ENCODE measurements at regions not wholly inside any gene's neighbourhood (a gene's known extent, or its start where the extent isn't known, plus 50 kb on each side); places are given as distances from the start of the nearest gene placed in this dataset.

DNA sequence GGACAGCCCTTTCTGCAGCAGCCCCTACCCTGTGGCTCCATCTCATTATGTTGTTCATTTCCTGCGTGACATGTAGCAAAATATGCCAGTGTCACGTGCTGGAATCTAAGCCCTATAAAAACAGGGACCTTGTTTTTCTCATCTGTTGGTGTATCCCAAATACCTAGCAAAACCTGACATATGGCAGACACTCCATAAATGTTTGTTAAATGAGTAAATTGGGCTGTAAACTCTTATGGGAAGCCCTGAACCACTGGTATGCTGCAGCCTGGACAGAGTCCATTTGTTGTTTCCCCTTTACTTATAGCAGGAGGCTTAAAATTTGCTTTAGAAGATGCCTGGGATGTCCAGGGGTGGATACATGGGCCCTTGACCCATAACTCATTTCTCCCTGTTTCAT, 363.8 kb downstream of the NPHP4 start:
- H3K9me3 ChIP-seq (ENCODE audit: control extremely low read depth in 1 of 3, control insufficient read depth in 2 of 3, insufficient read depth in 1 of 3, low read length in 2 of 3): peaks cover 0 to under 1% (median 0%) of the 10 kb centered on the region in 3 donors
- POLR2A ChIA-PET: no interaction called here
- H3K4me1 ChIP-seq (ENCODE audit: control insufficient read depth in 2 of 2, insufficient read depth in 2 of 2, low read length in 2 of 2): no peaks in the 10 kb centered on the region
- H3K36me3 ChIP-seq (replicated peaks in 1 of 2; ENCODE audit: control extremely low read depth in 1 of 2, control insufficient read depth in 1 of 2, extremely low read depth in 1 of 2, insufficient read depth in 2 of 2, low read length in 1 of 2): no peaks in the 10 kb centered on the region
- no peaks in the 10 kb centered on the region for H3K4me1 Mint-ChIP-seq
- H3K9ac ChIP-seq (ENCODE audit: low read length): no peak overlapping the region
- intact Hi-C loops (cut with micrococcal nuclease): no loop called here
- H3K4me3 ChIP-seq (ENCODE audit: control extremely low read depth in 1 of 5, extremely low read depth in 1 of 5, insufficient read depth in 1 of 5, low read depth in 2 of 5, low read length in 4 of 5): no peak overlapping the region
- H3K9me3 Mint-ChIP-seq (ENCODE audit: insufficient read depth): no peaks in the 10 kb centered on the region
- H3K27me3 Mint-ChIP-seq: peaks cover 20% of the 10 kb centered on the region
- DNase-seq: no peak
- 65% methylated on average over 2 of the region's 2 CpGs for WGBS (ENCODE audit: insufficient coverage)
- no peak overlapping the region for H3K27ac ChIP-seq (ENCODE audit: low read length in 2 of 2)
- H2AFZ ChIP-seq (ENCODE audit: insufficient read depth, low read depth, low read length, poor library complexity, severe bottlenecking): no peak overlapping the region
- no peak for ATAC-seq (ENCODE audit: low read depth)
- H3K27me3 ChIP-seq (replicated peaks in 1 of 4; ENCODE audit: control extremely low read depth in 1 of 4, control insufficient read depth in 3 of 4, insufficient read depth in 4 of 4, low read length in 3 of 4): no peaks in the 10 kb centered on the region
- no peaks in the 10 kb centered on the region for H3K79me2 ChIP-seq (ENCODE audit: control insufficient read depth, insufficient read depth, low read length)
- H3K4me3 Mint-ChIP-seq: no peak overlapping the region
- no peak for TF ChIP-seq EZH2 (IDR thresholded peaks at IDR 0.05; ENCODE audit: borderline replicate concordance, insufficient read depth, low read depth, low read length, poor library complexity, severe bottlenecking)
- no peak for TF ChIP-seq CTCF (IDR thresholded peaks at IDR 0.05)
- H3K27ac Mint-ChIP-seq: no peak overlapping the region
- H4K20me1 ChIP-seq (ENCODE audit: control insufficient read depth, insufficient read depth, low read length, poor library complexity, severe bottlenecking): no peaks in the 10 kb centered on the region
- H3K4me2 ChIP-seq (replicated peaks; ENCODE audit: low read depth, low read length, poor library complexity, severe bottlenecking): no peak overlapping the region
- CTCF ChIA-PET: no interaction called here

- CTCF ChIA-PET: no interaction called here
- ATAC-seq (ENCODE audit: low read depth): no peak
- Histone ChIP-seq H3K9ac (ENCODE audit: low read length) (no peak overlapping the region), H3K27ac (ENCODE audit: low read length in 2 of 2) (no peak overlapping the region), H3K4me3 (ENCODE audit: control extremely low read depth in 1 of 5, extremely low read depth in 1 of 5, insufficient read depth in 1 of 5, low read depth in 2 of 5, low read length in 4 of 5) (no peak overlapping the region), H3K79me2 (ENCODE audit: control insufficient read depth, insufficient read depth, low read length) (no peaks in the 10 kb centered on the region), H3K36me3 (replicated peaks in 1 of 2; ENCODE audit: control extremely low read depth in 1 of 2, control insufficient read depth in 1 of 2, extremely low read depth in 1 of 2, insufficient read depth in 2 of 2, low read length in 1 of 2) (no peaks in the 10 kb centered on the region), H2AFZ (ENCODE audit: insufficient read depth, low read depth, low read length, poor library complexity, severe bottlenecking) (no peak overlapping the region), H4K20me1 (ENCODE audit: control insufficient read depth, insufficient read depth, low read length, poor library complexity, severe bottlenecking) (no peaks in the 10 kb centered on the region), H3K27me3 (replicated peaks in 1 of 4; ENCODE audit: control extremely low read depth in 1 of 4, control insufficient read depth in 3 of 4, insufficient read depth in 4 of 4, low read length in 3 of 4) (no peaks in the 10 kb centered on the region), H3K4me2 (replicated peaks; ENCODE audit: low read depth, low read length, poor library complexity, severe bottlenecking) (no peak overlapping the region), H3K9me3 (ENCODE audit: control extremely low read depth in 1 of 3, control insufficient read depth in 2 of 3, insufficient read depth in 1 of 3, low read length in 2 of 3) (peaks cover 0 to 3% (median 0%) of the 10 kb centered on the region in 3 donors), H3K4me1 (ENCODE audit: control insufficient read depth in 2 of 2, insufficient read depth in 2 of 2, low read length in 2 of 2) (no peaks in the 10 kb centered on the region)
- H3K4me3 Mint-ChIP-seq: no peak overlapping the region
- no peak overlapping the region for H3K27ac Mint-ChIP-seq
- peaks cover 13% of the 10 kb centered on the region for H3K27me3 Mint-ChIP-seq
- WGBS (ENCODE audit: insufficient coverage): 80% methylated on average over 4 of the region's 6 CpGs
- DNase-seq: no peak
- TF ChIP-seq CTCF (IDR thresholded peaks at IDR 0.05): no peak
- TF ChIP-seq EZH2 (IDR thresholded peaks at IDR 0.05; ENCODE audit: borderline replicate concordance, insufficient read depth, low read depth, low read length, poor library complexity, severe bottlenecking): no peak
- no peaks in the 10 kb centered on the region for H3K9me3 Mint-ChIP-seq (ENCODE audit: insufficient read depth)
- POLR2A ChIA-PET: no interaction called here
- intact Hi-C loops (cut with micrococcal nuclease): no loop called here
- H3K4me1 Mint-ChIP-seq: no peaks in the 10 kb centered on the region
Observed at GRCh38 chr1:5623399-5623798, 368.8 kb downstream of the NPHP4 start.
